Cardiac fibroblast (primary cell): ENCODE measurements at regions not wholly inside any gene's neighbourhood (a gene's known extent, or its start where the extent isn't known, plus 50 kb on each side); places are given as distances from the start of the nearest gene placed in this dataset.

Experiments
- DNase-seq, 2 donors: peaks; one replicate each; pipeline versions ENCODE4 v3.0.0 to v3.0.0-alpha.2; 2010; ENCODE audit warnings: low read depth in 2 of 2
- H3K4me3 ChIP-seq, 2 donors: replicated peaks in 1 of 2; 1 replicate in 1 of 2; 2 replicates in 1 of 2; pipeline ENCODE4 v1.5.1; 2011; ENCODE audit warnings: low read depth in 2 of 2, low read length in 2 of 2, mild to moderate bottlenecking in 2 of 2, moderate library complexity in 1 of 2
- CTCF ChIP-seq: IDR thresholded peaks from one replicate; pipeline ENCODE4 v1.5.1; 2011; ENCODE audit warnings: low read depth, mild to moderate bottlenecking, low read length, inconsistent platforms

GRCh38 chr11:134489728-134490127 is 77.7 kb upstream of the B3GAT1 start:
- no peak for TF ChIP-seq CTCF

GRCh38 chr11:134488913-134489312 is 76.9 kb upstream of the B3GAT1 start:
- H3K4me3 ChIP-seq, result no peak overlapping the region
- no peak for DNase-seq
- TF ChIP-seq CTCF, result no peak

More at GRCh38 chr11:134489728-134490127, 77.7 kb upstream of the B3GAT1 start:
- no peak for DNase-seq
- H3K4me3 ChIP-seq, result no peak overlapping the region

GRCh38 chr11:134488512-134488911 is 76.5 kb upstream of the B3GAT1 start:
- no peak overlapping the region for H3K4me3 ChIP-seq
- DNase-seq, result no peak
- no peak for TF ChIP-seq CTCF

- no peak overlapping the region for H3K4me3 ChIP-seq
- TF ChIP-seq CTCF, result no peak
- no peak for DNase-seq
Observed at GRCh38 chr11:134487696-134488095, 75.7 kb upstream of the B3GAT1 start.

GRCh38 chr11:134486704-134487103 is 74.7 kb upstream of the B3GAT1 start:
- no peak for TF ChIP-seq CTCF
- H3K4me3 ChIP-seq, result no peak overlapping the region
- no peak for DNase-seq

GRCh38 chr11:134486106-134486505 is 74.1 kb upstream of the B3GAT1 start:
- TF ChIP-seq CTCF, result no peak

GRCh38 chr11:134485316-134485715 is 73.3 kb upstream of the B3GAT1 start:
- DNase-seq, result no peak
- H3K4me3 ChIP-seq, result no peak overlapping the region
- TF ChIP-seq CTCF, result no peak

More at GRCh38 chr11:134486106-134486505, 74.1 kb upstream of the B3GAT1 start:
- H3K4me3 ChIP-seq, result no peak overlapping the region
- DNase-seq, result no peak
